ENCODE measurements at regions not wholly inside any gene's neighbourhood (a gene's known extent, or its start where the extent isn't known, plus 50 kb on each side); places are given as distances from the start of the nearest gene placed in this dataset.

- no peaks in the 10 kb centered on the region for H3K4me1 ChIP-seq
- intact Hi-C loops (cut with DNase I) = no loop called here
- no peaks in the 10 kb centered on the region for H3K27me3 ChIP-seq
- no peak overlapping the region for H3K4me3 ChIP-seq
- no peak for DNase-seq (ENCODE audit: extremely low spot score in 2 of 2)
- TF ChIP-seq POLR2A (IDR thresholded peaks at IDR 0.05) = no peak
- TF ChIP-seq CTCF (IDR thresholded peaks at IDR 0.05) = no peak
- TF ChIP-seq POLR2AphosphoS5 (IDR thresholded peaks at IDR 0.05; ENCODE audit: insufficient read depth in 1 of 2, low read depth in 1 of 2) = no peak
- H3K27ac ChIP-seq = no peak overlapping the region
- H3K36me3 ChIP-seq = no peaks in the 10 kb centered on the region
- no peaks in the 10 kb centered on the region for H3K9me3 ChIP-seq
These were observed 505.4 kb upstream of the CD180 start for GRCh38 chr5:67702008-67702407.

- H3K27me3 ChIP-seq = no peaks in the 10 kb centered on the region
- no peaks in the 10 kb centered on the region for H3K9me3 ChIP-seq
- H3K36me3 ChIP-seq = no peaks in the 10 kb centered on the region
- no peak overlapping the region for H3K27ac ChIP-seq
- peaks cover 14% of the 10 kb centered on the region for H3K4me1 ChIP-seq
- no peak for DNase-seq (ENCODE audit: extremely low spot score in 2 of 2)
- TF ChIP-seq POLR2A (IDR thresholded peaks at IDR 0.05) (no peak), CTCF (IDR thresholded peaks at IDR 0.05) (no peak), POLR2AphosphoS5 (IDR thresholded peaks at IDR 0.05; ENCODE audit: insufficient read depth in 1 of 2, low read depth in 1 of 2) (no peak)
- H3K4me3 ChIP-seq = no peak overlapping the region
- intact Hi-C loops (cut with DNase I) = no loop called here
These were observed 503.0 kb upstream of the CD180 start for GRCh38 chr5:67699560-67699959.

- no peaks in the 10 kb centered on the region for H3K27me3 ChIP-seq
- H3K36me3 ChIP-seq = no peaks in the 10 kb centered on the region
- H3K4me3 ChIP-seq = no peak overlapping the region
- H3K27ac ChIP-seq = no peak overlapping the region
- peaks cover 29% of the 10 kb centered on the region for H3K4me1 ChIP-seq
- TF ChIP-seq POLR2A (IDR thresholded peaks at IDR 0.05) (no peak), CTCF (IDR thresholded peaks at IDR 0.05) (no peak)
- DNase-seq (ENCODE audit: extremely low spot score in 2 of 2) = no peak
- no peaks in the 10 kb centered on the region for H3K9me3 ChIP-seq
- intact Hi-C loops (cut with DNase I) = no loop called here
These were observed 499.8 kb upstream of the CD180 start for GRCh38 chr5:67696446-67696845.

- no peak for DNase-seq (ENCODE audit: extremely low spot score in 2 of 2)
- no peak overlapping the region for H3K4me3 ChIP-seq
- no peaks in the 10 kb centered on the region for H3K9me3 ChIP-seq
- intact Hi-C loops (cut with DNase I) = no loop called here
- peaks cover 29% of the 10 kb centered on the region for H3K4me1 ChIP-seq
- TF ChIP-seq POLR2AphosphoS5 (IDR thresholded peaks at IDR 0.05; ENCODE audit: insufficient read depth in 1 of 2, low read depth in 1 of 2) (no peak), POLR2A (IDR thresholded peaks at IDR 0.05) (no peak), CTCF (IDR thresholded peaks at IDR 0.05) (no peak)
- H3K27ac ChIP-seq = peak overlapping the region; percentile 67
- no peaks in the 10 kb centered on the region for H3K36me3 ChIP-seq
- no peaks in the 10 kb centered on the region for H3K27me3 ChIP-seq
These were observed 498.8 kb upstream of the CD180 start for GRCh38 chr5:67695369-67695768.

GRCh38 chr5:67694810-67695191 lies 498.2 kb upstream of the CD180 start:
- intact Hi-C loops (cut with DNase I) = no loop called here
- H3K27ac ChIP-seq = peak overlapping the region; percentile 67
- DNase-seq (ENCODE audit: extremely low spot score in 2 of 2) = no peak
- no peaks in the 10 kb centered on the region for H3K9me3 ChIP-seq
- H3K4me3 ChIP-seq = no peak overlapping the region
- H3K4me1 ChIP-seq = peaks cover 29% of the 10 kb centered on the region
- H3K27me3 ChIP-seq = no peaks in the 10 kb centered on the region
- H3K36me3 ChIP-seq = no peaks in the 10 kb centered on the region
- TF ChIP-seq POLR2AphosphoS5 (IDR thresholded peaks at IDR 0.05; ENCODE audit: insufficient read depth in 1 of 2, low read depth in 1 of 2) (no peak), POLR2A (IDR thresholded peaks at IDR 0.05) (no peak), CTCF (IDR thresholded peaks at IDR 0.05) (no peak)

Measured in vagina (tissue), 2 donors.